Coronary artery (tissue), 2 donors: ENCODE measurements at regions not wholly inside any gene's neighbourhood (a gene's known extent, or its start where the extent isn't known, plus 50 kb on each side); places are given as distances from the start of the nearest gene placed in this dataset.

Experiments used
- DNase-seq: peaks from one replicate; pipeline ENCODE4 v3.0.0-alpha.2; 2017; ENCODE audit warnings: low spot score
- H3K27ac ChIP-seq, 2 donors: fragments of 200-600 bp; sonication (generic); one replicate each; pipeline ENCODE4 v1.5.1; 2016 to 2019
- H3K4me3 ChIP-seq: fragments of 200-600 bp; sonication (generic); 2 replicates; pipeline ENCODE4 v1.5.1; 2016; ENCODE audit warnings: mild to moderate bottlenecking, moderate library complexity
- CTCF ChIP-seq: fragments of 200-600 bp; sonication (generic); IDR thresholded peaks from one replicate; pipeline ENCODE4 v1.5.1; 2019; ENCODE audit warnings: antibody characterized with exemption

DNA sequence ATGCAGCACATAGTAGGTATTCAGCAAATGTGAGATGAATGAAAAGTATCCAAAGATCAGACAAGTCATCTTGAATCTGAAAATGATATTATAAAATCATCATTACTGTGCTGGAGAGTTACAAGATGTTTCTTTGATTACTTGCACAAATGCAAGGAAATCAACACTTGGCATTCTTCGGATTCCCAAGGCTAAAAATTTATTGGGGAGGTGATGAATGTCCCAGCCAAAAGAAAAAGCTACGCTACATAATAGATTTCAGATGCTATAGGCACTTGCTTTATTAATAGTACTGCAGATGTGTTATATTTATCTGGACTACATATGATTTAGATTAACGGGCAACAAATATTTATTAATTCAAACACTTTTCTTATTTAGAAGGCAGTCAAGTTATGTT is 286.7 kb upstream of the TENM3 start:
- Histone ChIP-seq H3K27ac (no peak overlapping the region), H3K4me3 (no peak overlapping the region)
- DNase-seq: no peak
- no peak for TF ChIP-seq CTCF

DNA sequence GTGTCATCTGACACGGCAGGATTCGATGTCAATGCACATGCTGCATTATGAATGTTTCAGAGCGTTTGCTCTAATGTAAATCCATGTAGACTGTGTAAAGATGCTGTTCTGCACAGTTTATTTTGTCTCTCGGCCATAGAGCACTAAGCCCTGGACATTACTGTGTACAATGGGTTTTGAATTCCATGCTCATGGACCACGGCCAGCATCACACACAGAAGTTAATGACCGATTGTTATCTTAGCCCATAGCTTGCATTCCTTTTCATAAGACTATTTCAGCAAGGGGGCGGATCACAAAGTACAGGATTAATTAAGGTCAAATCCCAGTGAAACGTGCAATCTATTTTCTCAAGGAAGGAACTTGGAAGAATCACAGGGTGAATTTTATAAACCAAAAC is 286.1 kb upstream of the TENM3 start:
- Histone ChIP-seq H3K4me3 (no peak overlapping the region), H3K27ac (no peak overlapping the region)
- no peak for TF ChIP-seq CTCF
- no peak for DNase-seq

DNA sequence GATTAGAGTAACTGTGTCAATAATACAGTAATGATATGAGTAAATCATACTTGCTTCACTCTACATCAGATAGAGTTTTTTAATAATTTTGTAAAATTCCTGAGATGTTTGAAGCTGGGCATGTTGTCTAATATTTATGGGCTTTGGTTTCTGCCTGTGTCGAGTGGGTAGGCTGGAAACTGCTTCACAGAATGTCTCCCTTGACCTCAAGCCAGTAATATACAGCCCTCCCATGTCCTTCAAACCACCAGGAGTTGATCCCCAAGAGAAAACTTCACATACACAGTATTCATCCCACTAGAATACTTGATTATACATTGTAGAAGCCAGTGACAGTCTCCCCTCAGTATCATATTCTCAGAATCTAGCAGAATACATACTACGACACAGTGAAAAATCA is 284.8 kb upstream of the TENM3 start:
- no peak overlapping the region for H3K4me3 ChIP-seq
- no peak for TF ChIP-seq CTCF
- no peak overlapping the region for H3K27ac ChIP-seq
- no peak for DNase-seq

GRCh38 chr4:181959121-181959520 is 284.1 kb upstream of the TENM3 start:
- no peak for TF ChIP-seq CTCF
- Histone ChIP-seq H3K4me3 (no peak overlapping the region), H3K27ac (no peak overlapping the region)
- DNase-seq: no peak

GRCh38 chr4:181960384-181960783 is 282.8 kb upstream of the TENM3 start:
- no peak overlapping the region for H3K4me3 ChIP-seq
- DNase-seq: no peak
- H3K27ac ChIP-seq: no peak overlapping the region
- TF ChIP-seq CTCF: no peak

DNA sequence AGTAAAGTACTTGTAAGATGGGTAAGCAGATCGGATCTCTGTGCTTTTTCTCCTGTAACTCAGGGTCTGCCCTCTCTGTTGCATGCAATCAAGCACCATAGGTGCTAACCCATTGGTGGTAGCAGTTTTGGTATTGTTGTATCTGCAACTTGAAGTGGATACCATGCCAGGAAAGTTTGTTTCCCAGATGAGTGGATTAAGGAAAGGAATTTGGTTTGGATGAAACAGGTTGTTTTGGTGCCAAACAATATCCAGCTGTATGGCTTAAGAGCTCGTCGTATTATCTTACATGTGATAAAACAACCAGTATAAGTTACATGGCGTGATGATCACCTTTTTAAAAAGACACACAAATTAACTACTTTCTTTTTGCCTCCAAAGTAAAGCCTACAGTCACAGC is 280.9 kb upstream of the TENM3 start:
- H3K27ac ChIP-seq: no peak overlapping the region
- no peak for TF ChIP-seq CTCF
- DNase-seq: no peak
- H3K4me3 ChIP-seq: no peak overlapping the region

DNA sequence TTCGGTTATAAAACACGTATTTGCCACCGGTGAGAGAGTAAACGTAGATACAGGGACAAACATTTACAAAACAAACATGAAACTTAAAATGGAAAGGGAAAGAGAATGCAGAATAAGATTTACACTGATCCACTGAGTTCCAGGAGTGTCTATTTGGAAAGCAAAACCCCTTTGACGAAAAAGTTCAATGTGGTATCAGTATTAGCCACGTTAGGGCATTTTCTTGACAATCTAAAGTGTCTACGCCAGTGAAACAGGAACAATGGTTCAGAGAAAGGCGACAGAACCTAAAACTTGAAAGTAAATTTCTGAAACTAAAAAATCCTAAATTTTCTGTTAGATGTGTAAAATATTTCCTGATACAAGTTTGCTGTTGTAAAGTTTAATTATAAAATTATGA is 278.5 kb upstream of the TENM3 start:
- Histone ChIP-seq H3K27ac (no peak overlapping the region), H3K4me3 (no peak overlapping the region)
- TF ChIP-seq CTCF: no peak
- no peak for DNase-seq
